ENCODE measurements at regions not wholly inside any gene's neighbourhood (a gene's known extent, or its start where the extent isn't known, plus 50 kb on each side); places are given as distances from the start of the nearest gene placed in this dataset.

DNA sequence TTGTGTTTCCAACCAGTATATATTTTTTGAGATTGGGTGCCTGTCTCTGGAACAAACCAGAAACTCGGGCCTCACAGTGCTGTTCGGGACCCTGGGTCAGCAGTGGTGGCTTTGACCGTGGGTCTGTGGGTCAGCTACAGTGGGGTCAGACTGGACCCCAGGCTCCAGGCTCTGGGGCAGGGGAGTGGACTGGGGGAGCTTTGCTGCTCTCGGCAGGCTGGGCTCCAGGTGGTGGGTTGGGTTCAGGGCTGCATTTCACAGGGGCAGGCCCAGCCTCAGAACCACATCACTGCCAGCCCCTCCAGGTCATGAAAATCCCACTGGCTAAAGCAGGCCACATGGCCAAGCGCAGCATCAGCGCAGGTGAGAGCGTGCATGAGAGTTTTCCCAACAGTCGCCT, 1279.3 kb downstream of the BRD1 start:
- no peak for DNase-seq

DNA sequence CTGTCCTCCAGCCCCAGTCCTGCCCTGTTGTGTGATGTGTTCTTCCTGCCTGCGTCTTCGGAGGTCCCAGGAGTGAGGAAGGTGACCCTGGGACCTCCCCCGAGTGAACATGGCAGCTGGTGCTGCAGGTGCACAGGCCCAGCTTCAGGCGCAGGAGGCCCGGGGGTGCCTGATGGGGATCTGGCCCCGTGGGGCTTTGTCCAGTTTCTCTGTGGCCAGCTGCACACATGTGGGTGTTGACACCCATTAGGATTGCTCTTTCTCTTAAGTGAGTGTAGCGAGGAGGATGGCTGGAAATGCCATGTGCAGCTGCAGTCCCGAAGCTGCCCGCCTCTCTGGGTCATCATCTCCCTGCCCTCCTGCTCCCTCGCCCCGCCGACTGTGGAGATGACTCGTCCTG, 1279.7 kb downstream of the BRD1 start:
- DNase-seq: no peak

DNA sequence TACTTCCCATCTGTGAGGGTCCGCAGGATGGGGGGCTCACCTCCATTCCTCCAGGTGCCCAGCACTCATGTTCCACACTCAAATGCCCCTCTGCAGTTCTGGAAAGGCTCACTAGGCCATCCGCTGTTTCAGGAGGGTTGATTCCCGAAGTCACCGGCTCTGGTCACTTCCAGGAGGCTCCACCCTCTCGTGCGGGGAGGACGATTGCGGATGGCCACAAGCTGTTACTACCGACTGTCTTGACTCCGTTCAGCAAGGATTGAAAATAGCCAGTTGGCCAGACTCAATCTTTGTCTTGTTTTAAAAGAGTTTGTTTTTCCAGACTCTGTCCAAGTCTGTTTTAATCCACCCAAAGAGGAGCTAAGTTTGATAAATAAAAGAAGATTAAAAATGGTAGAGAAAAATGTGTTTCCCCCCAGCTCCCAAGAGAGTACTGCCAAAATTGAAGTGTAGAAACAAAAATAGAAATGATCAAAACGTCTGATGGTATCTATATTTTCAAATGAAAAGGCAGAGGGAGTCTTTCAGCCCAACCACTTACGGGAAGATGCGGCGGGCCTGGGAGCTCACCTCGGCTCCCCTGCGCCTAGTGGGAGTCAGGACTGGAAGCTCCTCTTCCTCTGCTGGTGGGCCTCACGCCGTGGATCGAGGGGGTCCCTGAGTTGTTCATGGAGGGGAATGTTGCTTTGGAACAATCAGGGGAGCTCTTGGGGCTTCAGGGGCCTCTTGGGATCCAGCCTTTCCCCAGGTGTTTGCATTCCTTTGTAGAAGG, 1280.8 kb downstream of the BRD1 start:
- DNase-seq: no peak

DNA sequence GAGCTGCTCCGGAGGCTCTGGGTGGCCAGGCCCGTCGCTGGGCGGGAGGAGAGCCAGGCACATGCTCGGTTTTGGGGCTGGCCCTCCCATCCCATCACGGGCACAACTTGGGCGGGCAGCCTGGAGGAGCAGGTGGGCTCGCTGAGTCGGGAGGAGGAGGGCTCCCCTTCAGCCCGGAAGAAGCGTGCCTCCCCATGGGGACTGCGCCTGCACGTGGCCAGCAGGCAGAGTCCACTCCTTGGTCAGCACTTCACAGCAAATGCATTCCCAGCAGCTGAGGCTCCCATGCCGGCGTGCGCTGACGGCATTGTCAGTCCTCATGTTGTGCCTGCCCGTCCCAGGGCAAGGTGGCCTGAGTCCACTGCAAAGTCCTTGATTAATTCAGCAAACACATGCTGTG, 1281.7 kb downstream of the BRD1 start:
- no peak for DNase-seq

DNA sequence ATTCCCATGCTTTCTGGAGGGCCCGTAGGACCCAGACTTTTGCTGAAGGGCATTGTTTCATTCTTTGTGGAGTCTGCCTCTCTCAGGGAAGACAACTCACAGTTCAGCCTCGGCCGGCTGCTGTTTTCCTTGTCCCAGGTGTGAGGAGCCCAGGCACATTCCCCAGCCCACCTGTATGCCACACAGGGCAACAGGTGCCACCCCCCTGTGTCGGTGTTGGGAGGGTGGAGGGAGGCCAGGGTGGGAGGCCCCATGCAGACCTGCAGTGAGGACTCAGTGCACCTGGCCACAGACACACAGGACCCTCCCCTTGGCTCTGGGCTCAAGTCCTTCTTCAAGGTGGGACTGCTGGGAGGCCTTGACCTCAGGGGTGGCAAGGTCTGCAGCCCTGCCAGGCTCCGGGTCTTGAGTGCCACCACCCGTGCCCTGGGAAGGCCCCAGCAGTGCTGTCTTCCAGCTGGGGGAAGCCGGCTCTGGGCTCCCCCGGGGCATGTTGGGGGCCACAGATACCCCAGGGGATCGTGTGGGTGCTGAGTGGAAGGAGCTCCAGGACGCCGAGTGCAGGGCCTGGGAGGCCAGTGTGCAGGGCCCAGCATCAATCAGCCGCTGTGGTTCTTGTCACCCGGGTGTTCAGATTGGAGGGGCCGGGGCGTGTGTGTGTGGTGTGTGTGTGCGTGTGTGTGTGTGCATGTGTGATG, 1286.1 kb downstream of the BRD1 start:
- DNase-seq: no peak

DNA sequence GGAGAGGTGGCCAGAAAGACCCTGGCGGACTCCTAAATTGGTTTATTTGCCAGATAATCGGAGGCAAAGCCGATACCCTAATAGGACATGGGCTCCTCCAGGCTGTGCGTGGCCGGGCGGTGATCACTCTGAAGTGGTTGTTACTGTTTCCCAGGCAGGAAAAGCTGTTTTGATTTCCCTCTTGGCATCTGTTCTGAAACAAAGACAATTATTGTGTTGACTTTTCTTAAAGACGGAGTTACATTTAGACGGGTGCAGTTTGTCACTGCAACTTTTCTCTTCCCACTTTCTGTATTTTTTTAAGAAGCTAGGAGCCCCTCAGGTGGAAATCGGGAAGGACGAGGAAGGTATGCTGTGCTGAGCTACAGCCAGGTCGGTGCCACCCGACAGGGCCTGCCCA, 1288.4 kb downstream of the BRD1 start:
- DNase-seq: no peak

DNA sequence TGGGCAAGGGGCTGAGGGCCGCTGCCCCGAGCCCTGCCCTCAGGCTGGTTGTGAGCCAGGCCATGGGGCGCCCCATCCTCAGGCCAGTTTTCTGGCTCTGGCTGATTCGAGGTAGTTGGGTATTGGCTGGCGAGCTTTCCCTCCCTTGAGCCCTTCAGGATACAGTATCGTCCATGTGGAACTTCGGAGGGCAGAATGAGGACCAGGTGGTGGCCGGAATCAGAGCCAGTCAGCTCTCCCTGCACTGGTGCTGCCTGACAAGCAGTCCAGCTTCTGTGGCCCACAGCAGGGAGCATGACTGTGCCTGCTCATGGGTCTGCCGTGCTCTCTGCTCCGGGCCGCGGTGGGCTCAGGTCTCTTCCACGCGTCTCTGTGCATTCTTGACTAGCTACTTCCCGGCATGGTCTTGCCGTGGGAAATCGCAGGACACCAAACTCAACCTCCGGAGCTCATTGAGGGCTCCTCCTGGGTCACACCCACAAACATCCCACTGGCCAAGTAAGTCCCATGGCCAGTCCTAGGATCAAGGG, 1289.3 kb downstream of the BRD1 start:
- DNase-seq: no peak

DNA sequence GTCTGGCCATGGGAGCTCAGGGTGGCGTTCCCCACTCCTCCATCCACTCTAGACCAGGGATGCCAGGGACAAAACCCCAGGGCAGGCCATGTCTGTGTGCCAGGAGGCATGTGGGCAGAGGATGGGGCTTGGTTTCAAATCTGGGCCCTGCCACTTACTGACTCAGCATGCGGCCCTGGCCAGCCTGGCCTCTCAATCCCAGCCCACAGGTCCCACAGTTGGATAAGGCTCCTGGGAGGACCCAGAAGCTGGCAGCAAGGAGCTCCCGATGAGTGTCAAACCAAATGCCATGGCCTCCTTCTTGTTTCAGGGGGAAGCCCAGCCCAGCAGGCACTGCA, 1290.4 kb downstream of the BRD1 start:
- DNase-seq: no peak

DNA sequence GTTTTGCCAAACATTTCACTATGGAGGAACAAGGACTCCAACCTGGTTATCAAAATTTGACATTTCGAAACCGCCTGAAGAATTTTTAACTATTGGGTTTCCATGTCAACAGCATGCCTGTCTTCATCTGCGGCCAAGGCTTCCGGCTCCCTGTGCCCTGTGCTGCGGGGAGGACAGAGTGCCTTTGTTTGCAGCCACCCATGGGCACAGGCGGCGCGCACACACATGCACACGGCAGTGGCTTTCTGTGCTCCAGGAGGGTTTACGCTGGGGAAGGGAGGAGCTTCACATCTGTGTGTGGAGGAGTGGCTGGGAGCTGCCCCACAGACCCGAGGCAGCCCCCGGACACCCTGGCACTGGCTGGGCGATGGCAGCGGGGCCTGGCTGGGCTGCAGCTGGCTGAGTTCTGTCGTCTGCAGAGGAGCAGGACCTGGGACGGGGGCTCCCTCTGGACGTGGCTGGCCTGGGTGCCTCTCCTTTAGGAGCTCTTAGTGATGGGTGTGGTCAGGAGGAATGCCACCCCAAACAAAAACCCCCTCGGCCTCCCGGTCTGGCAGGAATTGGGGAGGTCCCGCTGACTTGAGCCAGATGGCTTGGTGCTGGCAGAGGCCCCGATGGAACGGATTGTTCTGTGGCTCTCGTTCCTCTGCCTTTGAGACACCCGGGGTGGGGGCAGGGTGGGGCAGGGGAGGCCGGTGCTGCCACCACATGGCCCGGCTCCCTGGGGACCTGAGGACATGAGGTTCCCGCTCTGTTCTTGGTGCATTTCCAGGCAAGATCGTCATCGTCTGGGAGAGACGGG, 1290.9 kb downstream of the BRD1 start:
- DNase-seq: no peak

DNA sequence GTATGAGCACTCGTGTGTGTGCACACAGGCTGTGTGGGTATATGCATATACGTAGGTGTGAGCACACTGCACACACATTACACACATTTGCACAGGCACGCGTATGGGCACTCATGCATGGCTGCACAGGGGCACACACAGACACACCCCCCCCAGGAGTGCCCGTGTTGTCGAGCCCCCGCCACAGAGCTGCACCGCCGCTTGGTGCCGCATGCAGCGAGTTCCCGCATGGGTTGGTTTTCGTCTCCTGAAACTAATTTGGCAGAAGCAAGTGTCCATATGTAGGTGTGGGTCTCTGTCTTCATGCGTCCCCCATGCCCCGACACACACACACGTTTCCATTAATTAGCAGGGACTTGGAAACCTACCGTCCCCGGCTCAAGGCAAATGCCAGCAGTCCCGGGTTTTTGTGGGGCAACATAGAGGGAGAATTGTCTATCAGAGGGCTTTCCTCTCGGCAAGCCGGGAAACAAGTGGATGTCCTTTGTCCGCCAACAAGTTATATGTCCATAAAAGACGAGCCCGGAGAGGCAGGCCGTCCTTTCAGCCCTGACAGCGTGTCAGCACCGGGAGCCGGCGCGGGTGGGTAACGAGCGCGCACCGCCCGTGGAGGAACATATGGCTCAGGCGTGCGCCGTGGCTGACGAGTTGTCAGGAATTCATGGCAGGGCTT, 1291.7 kb downstream of the BRD1 start:
- no peak for DNase-seq

DNA sequence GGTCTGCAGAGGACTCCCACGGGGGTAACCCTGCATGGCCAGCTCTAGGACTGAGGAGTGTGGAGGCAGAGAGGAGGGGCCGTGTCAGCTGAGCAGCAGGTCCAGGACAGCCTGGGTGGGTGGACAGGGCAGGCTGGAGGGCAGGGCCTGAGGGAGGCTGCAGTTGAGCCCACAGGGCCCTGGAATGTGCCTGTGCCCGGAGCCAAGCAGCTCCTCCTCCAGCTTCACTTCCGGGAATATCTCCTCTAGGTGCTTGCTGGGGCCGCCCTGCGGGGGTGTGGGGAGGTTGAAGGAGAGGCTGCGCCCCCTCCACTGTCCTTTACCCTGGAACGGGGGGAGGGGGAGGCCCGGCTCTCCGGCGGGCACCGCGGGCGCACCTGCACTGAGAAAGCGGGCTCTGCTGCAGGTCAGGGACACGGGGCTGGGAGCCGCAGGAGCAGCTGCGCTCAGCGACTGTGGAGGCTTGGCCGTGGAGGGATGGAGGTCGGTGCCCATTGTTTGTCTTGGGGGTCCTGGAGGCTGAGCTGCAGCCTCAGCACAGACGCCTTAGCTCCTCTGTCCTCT, 1293.2 kb downstream of the BRD1 start:
- no peak for DNase-seq

DNA sequence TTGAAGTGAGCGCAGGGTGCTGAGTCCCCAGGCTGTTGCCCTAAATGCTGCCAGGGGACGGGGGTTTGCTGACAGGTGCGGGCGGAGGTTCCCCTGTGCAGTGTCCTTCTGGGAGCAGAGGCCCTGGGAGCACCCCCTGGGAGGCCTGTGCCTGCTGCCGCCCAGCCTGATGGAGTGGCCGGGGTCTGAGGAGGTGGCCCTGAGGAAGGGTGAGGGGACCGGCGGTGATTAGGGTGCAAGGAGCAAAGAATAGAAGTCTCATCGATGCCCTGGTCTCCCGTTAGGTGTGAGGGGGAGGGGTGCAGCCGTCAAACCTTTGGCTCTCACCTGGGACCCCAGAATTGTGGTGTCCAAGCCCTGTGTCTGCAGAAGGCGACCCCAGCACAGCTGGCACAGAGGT, 1294.7 kb downstream of the BRD1 start:
- DNase-seq: no peak

DNA sequence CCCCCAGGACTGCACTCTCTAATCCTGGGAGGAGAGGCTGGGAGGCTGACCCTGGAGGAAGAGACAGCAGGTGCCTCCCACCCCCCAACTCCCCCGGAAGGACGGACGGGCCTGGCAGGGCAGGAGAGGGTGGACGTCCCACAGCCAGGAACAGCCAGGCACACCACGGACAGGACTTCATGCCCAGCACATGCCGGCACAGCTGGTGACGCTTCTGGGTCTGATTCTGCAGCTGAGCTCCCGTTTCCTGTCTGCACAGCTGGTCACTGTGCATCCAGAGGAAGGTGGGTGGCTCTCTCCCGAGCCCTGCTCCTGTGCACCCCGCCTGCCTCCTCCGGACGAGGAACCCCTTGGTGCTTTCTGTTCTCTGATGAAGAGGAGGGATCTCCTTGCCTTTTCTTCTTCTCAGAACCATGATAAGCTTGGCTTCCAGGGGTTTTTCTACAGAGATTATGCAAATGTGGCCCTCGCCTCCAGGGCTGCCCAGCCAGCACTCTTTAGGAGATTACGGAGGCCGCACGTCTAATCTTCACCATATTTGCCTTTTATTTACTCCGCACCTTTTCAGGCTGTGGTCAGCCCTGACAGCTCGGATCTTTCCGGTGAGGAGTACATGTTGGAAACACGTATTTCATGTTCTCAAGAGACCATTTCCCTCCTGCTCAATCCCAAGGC, 1295.8 kb downstream of the BRD1 start:
- no peak for DNase-seq

DNA sequence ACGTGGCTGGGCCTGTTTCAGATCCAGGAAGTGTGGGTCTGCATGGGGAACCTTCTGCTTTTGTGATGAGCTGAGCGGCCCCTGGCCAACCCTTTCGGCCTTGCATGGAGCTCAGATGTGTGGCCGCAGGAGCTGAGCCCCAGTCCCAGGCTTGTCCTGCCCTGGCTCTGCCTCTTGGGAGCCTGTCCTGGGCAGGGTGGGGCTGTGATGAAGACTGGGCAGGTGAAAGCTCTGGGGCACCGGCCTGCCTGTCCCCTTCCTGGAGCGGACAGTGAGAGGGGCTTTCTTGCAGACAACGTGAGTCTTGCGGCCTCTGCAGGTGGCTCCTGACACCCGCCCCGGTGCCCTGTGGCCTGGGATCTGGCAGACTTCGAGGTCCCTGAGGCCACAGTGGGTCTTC, 1296.6 kb downstream of the BRD1 start:
- no peak for DNase-seq

DNA sequence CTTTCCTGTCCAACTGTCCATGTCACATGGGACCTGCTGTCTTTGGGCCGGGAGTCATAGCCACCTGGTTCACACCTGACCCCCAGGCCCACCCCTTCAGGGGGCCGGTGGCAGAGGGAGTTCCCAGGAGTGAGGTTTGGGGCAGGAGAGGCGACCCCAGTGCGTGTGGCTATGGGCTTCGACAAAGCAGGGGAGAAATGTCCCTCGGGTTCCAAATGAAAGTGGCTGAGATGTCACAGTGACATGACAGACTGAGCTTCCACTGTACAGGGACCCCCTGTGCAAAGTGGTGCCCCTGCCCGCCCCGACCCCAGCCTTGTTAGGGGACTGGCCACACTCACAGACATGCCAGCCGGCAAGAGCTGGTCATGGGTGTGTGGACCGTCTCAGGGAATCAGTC, 1297.0 kb downstream of the BRD1 start:
- DNase-seq: no peak

DNA sequence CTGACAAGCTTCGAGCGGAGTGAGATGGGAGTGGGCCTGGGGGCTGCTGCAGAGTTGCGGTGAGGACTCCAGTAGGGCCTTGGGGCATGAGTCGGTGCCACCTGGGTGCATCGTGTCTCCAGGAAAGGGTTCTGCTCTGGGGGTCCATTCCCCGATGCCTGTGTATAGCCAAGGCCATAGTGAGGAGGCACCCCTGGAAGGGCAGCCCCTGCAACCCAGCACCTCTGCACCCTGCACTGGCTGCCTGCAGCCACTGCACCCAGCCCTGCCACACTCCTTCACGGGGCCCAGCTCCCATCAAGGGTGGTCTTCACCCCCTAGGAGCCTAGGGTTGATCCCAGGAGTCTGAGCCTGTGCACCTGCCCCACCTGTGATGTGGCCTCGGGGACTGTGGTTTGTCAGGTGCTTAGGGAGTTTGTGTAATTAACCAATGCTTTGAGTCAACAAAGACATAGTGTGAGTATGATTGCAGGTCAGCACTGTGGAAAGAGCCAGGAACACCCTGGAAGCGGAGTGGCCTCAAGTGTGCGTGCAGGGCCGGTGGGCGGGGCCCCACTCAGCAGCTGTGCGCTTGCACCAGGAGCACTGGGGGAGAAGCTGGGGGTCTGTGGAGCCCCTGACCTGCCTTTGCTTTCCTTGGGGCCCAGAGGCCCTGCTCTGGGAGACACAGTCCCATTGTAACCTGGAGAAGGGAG, 1299.3 kb downstream of the BRD1 start:
- DNase-seq: no peak

DNA sequence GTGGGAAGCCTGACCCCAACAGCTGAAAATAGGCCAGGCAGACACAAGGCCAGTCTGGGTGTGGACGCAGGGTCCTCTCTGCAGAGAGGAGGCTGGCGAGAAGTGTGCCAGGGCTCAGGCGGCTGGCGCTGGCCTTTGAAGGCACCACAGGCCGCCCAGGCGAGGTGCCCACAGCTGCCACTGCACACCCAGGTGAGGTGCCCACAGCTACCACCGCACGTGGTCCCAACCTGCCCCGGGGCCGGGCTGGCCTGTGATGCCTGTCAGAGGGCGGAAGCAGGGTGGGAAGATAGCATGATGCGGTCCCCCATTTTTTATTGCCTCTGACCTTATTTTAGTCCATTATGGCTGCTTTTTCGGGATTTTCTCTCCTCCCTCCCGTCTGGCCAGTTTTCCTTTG, 1303.9 kb downstream of the BRD1 start:
- DNase-seq: no peak

DNA sequence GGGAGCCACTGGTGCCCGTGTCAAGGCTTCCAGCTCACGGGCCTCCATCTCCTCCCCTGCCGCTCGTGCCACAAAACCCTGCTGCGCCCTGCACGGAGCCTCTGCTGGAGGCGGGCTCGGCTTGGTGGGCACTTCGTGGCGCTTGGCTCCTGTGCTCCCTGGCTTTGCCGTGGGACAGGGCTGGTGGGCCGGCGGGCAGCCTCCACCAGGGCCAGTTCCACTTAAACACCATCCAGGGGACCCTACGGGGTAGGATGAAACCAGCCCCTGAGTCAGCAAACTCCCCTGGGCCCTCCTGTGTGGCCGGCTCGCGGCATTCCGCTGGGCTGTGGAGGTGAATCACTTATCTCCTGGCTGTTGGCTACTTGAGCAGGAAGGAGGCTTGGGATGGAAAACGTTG, 1304.6 kb downstream of the BRD1 start:
- DNase-seq: no peak

DNA sequence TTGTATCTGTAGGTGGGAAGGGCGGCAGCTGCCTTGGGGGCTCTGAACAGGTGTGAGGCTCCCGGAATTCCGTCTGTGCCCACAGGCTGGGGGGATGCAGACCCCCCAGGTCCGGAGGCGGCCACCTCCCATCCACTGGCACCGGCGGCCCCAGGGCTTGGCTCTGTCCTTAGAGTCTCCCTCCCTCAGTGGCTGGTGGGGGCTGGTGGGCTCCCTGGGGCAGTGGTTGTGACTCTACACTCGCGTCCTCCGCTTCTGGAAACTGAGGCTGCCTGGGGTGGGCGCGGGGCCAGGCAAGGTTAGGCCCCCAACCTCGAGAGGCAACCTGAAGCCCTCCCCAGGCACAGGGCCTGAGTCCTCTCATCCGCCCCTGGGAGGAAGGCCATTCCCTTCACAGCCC, 1305.4 kb downstream of the BRD1 start:
- no peak for DNase-seq

DNA sequence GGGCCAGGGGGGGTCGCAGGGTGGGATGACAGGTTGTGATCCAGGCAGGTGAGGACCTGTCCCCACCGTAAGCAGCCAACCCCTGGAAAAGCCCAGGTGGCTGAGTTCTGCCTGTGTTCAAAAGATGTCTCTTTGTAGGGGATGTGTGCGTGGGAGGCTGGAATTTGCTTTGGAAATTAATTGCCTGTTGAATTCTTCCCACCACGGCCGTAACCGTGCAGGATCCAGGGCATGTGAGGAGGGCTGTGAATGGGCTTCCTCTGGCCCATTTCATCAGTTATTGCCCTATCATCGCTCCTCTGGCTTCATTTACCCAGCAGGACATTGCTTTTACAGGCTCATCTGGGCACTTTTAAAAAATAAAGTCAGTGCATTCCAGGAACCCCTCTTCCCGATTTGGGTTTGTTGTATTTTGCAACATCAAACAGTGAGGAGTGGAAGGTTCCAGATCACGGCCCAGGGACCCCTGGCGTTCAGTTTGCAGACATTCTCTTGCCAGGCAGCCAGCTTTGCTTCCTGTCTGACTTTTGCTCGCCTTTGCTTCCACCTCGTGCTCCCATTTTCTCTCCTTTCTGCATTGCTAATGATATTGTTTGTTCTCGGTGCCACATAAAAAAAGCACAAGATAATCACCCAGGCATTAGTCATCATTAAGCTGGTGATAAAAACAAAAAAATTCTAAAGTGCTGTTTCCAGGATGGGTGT, 1306.6 kb downstream of the BRD1 start:
- DNase-seq: no peak

DNA sequence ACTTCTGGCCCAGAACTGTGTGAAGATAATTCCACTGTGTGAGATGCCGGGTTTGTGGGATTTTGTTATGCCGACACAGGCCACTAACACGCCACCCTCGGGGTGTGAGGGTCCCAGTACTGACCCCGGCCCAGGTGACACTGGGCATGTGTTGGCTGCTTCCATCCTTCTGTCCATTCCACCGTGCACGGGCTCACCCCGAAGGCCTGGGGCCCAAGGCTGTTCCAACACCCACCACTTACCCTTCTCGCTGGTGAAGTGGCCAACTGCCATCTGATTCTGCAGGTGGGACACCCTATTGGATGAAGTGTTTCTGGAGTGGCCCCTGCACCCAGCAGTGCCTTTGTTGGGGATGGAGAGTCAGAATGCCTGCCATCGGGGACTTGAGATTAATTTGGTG, 1307.5 kb downstream of the BRD1 start:
- DNase-seq: no peak

All from NCI-H187 (cell line).